Smooth muscle cell (in vitro differentiated cells): ENCODE measurements at regions not wholly inside any gene's neighbourhood (a gene's known extent, or its start where the extent isn't known, plus 50 kb on each side); places are given as distances from the start of the nearest gene placed in this dataset.

Experiments
- DNase-seq: peaks from one replicate; lab custom pipeline; 2025; ENCODE audit not compliant: unreplicated experiment; lab: John Stamatoyannopoulos, UW
- H2AFZ ChIP-seq: fragments of 200-600 bp; sonication (generic); 2 replicates; pipeline ENCODE4 v1.6.0; 2016; ENCODE audit warnings: antibody characterized with exemption, low read depth, mild to moderate bottlenecking
- H3F3A ChIP-seq: fragments of 200-600 bp; sonication (generic); 2 replicates; pipeline ENCODE4 v1.6.0; 2017; ENCODE audit warnings: antibody characterized with exemption, low read depth
- H3K27ac ChIP-seq: fragments of 200-600 bp; sonication (generic); 2 replicates; pipeline ENCODE4 v1.5.1; 2016; ENCODE audit warnings: low read depth, mild to moderate bottlenecking
- H3K27me3 ChIP-seq: fragments of 200-600 bp; sonication (generic); 2 replicates; pipeline ENCODE4 v1.6.1; 2016; ENCODE audit warnings: low read depth, mild to moderate bottlenecking
- H3K36me3 ChIP-seq: fragments of 200-600 bp; sonication (generic); 2 replicates; pipeline ENCODE4 v1.5.1; 2016; ENCODE audit warnings: low read depth
- H3K4me1 ChIP-seq: fragments of 200-600 bp; sonication (generic); 2 replicates; pipeline ENCODE4 v1.5.1; 2016; ENCODE audit warnings: low read depth
- H3K4me2 ChIP-seq: fragments of 200-600 bp; sonication (generic); 2 replicates; pipeline ENCODE4 v1.6.0; 2016; ENCODE audit warnings: mild to moderate bottlenecking
- H3K4me3 ChIP-seq: fragments of 200-600 bp; sonication (generic); 2 replicates; pipeline ENCODE4 v1.5.1; 2016; ENCODE audit warnings: mild to moderate bottlenecking
- H3K79me2 ChIP-seq: fragments of 200-600 bp; sonication (generic); 2 replicates; pipeline ENCODE4 v1.6.0; 2016; ENCODE audit warnings: low read depth, mild to moderate bottlenecking
- H3K9ac ChIP-seq: fragments of 200-600 bp; sonication (generic); 2 replicates; pipeline ENCODE4 v1.6.0; 2016; ENCODE audit warnings: low read depth
- H3K9me3 ChIP-seq: fragments of 200-600 bp; sonication (generic); replicated peaks from 2 replicates; pipeline ENCODE4 v1.5.1; 2016; ENCODE audit warnings: low read depth
- H4K20me1 ChIP-seq: fragments of 200-600 bp; sonication (generic); 2 replicates; pipeline ENCODE4 v1.6.0; 2016; ENCODE audit warnings: low read depth
- CTCF ChIP-seq: fragments of 200-600 bp; sonication (generic); IDR thresholded peaks from 2 replicates; pipeline ENCODE4 v1.5.1; 2017; ENCODE audit warnings: borderline replicate concordance, mild to moderate bottlenecking, antibody characterized with exemption; ENCODE audit not compliant: insufficient read depth, poor library complexity, severe bottlenecking
- WGBS: methylation state at CpG from one replicate; pipeline ENCODE4 v1.1.7; 2016; ENCODE audit warnings: low lambda C conversion rate; 5-methylcytosine and 5-hydroxymethylcytosine counted together

GRCh38 chr2:2569306-2569705 lies 238.2 kb upstream of the MYT1L start:
- Histone ChIP-seq H3K4me1 (no peaks in the 10 kb centered on the region), H3K9ac (no peak overlapping the region), H3K4me3 (no peak overlapping the region), H3K79me2 (no peaks in the 10 kb centered on the region), H3K36me3 (no peaks in the 10 kb centered on the region), H3F3A (no peaks in the 10 kb centered on the region), H3K4me2 (no peak overlapping the region), H3K27ac (no peak overlapping the region), H2AFZ (no peak overlapping the region), H3K9me3 (no peaks in the 10 kb centered on the region), H4K20me1 (no peaks in the 10 kb centered on the region), H3K27me3 (no peaks in the 10 kb centered on the region)
- TF ChIP-seq CTCF = no peak
- no peak for DNase-seq
- 90% methylated on average over 11 of the region's 11 CpGs for WGBS

DNA sequence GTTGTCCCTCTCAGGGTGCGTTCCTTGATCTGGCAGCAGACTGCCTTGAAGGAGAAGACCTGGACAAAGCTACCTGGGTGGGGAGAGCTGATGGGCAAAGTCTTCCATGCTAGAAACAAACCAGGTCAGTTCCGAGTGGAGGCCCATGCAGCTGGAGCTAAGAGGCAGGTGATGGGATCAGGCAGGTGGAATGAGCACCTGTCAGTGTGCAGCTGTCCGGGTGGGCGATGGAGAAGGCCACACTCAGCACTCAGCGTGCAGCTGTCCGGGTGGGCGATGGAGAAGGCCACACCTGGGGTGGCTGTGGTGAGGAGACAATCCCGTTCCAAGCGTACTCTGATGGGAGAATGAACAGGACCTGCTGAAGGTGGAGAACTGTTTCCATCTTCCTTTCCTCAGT lies 237.3 kb upstream of the MYT1L start:
- H3K9ac ChIP-seq = no peak overlapping the region
- no peak overlapping the region for H2AFZ ChIP-seq
- H4K20me1 ChIP-seq = no peaks in the 10 kb centered on the region
- no peaks in the 10 kb centered on the region for H3K79me2 ChIP-seq
- H3K4me3 ChIP-seq = no peak overlapping the region
- H3K27ac ChIP-seq = no peak overlapping the region
- no peak overlapping the region for H3K4me2 ChIP-seq
- no peaks in the 10 kb centered on the region for H3F3A ChIP-seq
- no peaks in the 10 kb centered on the region for H3K9me3 ChIP-seq
- DNase-seq = no peak
- H3K4me1 ChIP-seq = no peaks in the 10 kb centered on the region
- no peaks in the 10 kb centered on the region for H3K27me3 ChIP-seq
- no peaks in the 10 kb centered on the region for H3K36me3 ChIP-seq
- WGBS = 94% methylated on average over 9 of the region's 9 CpGs
- no peak for TF ChIP-seq CTCF

DNA sequence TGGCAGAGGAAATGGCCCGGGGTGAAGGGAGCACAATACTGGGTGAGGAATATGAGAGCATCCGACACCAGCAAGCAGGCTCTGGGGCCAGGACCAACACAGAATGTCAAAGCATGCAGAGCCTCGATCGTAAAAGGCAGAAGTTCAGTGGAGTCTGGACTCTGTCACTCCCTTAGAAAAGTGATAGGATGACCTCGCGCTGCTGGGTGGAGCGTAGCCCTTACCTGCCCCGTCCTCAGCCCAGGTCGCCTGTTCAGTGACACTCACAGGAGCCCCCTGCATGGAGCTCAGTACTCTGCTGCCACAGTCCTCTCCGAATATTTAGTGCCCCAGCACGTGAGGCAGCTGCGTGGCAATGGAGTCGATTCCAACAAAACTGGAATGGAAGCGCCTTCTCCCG lies 236.7 kb upstream of the MYT1L start:
- WGBS = 80% methylated on average over 15 of the region's 15 CpGs
- Histone ChIP-seq H3K36me3 (no peaks in the 10 kb centered on the region), H3K4me1 (no peaks in the 10 kb centered on the region), H3K4me2 (no peak overlapping the region), H3K9me3 (no peaks in the 10 kb centered on the region), H4K20me1 (no peaks in the 10 kb centered on the region), H3K27ac (no peak overlapping the region), H3K4me3 (no peak overlapping the region), H3K79me2 (no peaks in the 10 kb centered on the region), H3K27me3 (no peaks in the 10 kb centered on the region), H2AFZ (no peak overlapping the region), H3K9ac (no peak overlapping the region), H3F3A (no peaks in the 10 kb centered on the region)
- TF ChIP-seq CTCF = no peak
- no peak for DNase-seq

- no peak overlapping the region for H2AFZ ChIP-seq
- TF ChIP-seq CTCF = no peak
- H4K20me1 ChIP-seq = no peaks in the 10 kb centered on the region
- H3K79me2 ChIP-seq = no peaks in the 10 kb centered on the region
- WGBS = 92% methylated on average over 26 of the region's 26 CpGs
- no peaks in the 10 kb centered on the region for H3F3A ChIP-seq
- no peaks in the 10 kb centered on the region for H3K9me3 ChIP-seq
- H3K27ac ChIP-seq = no peak overlapping the region
- H3K27me3 ChIP-seq = no peaks in the 10 kb centered on the region
- H3K4me3 ChIP-seq = no peak overlapping the region
- H3K36me3 ChIP-seq = no peaks in the 10 kb centered on the region
- H3K9ac ChIP-seq = no peak overlapping the region
- H3K4me1 ChIP-seq = no peaks in the 10 kb centered on the region
- no peak for DNase-seq
- H3K4me2 ChIP-seq = no peak overlapping the region
Measured at GRCh38 chr2:2566396-2567323, 235.6 kb upstream of the MYT1L start.
